Esophagus squamous epithelium (tissue), 5 donors: ENCODE measurements at regions not wholly inside any gene's neighbourhood (a gene's known extent, or its start where the extent isn't known, plus 50 kb on each side); places are given as distances from the start of the nearest gene placed in this dataset.

ENCODE experiments used
- DNase-seq: peaks from one replicate; lab custom pipeline; 2025; lab: John Stamatoyannopoulos, UW
- H3K27ac ChIP-seq, 4 donors: fragments of 200-600 bp; sonication (generic); one replicate each; pipeline ENCODE4 v1.5.1; 2016 to 2019; ENCODE audit warnings: mild to moderate bottlenecking in 1 of 4
- H3K27me3 ChIP-seq, 4 donors: fragments of 200-600 bp; sonication (generic); 1 replicate in 3 of 4; 2 replicates in 1 of 4; pipeline versions ENCODE4 v1.5.1 to v1.6.0; 2017 to 2021; ENCODE audit warnings: antibody characterized with exemption in 1 of 4
- H3K36me3 ChIP-seq, 3 donors: fragments of 200-600 bp; sonication (generic); one replicate each; pipeline ENCODE4 v1.5.1; 2016 to 2019
- H3K4me1 ChIP-seq, 3 donors: fragments of 200-600 bp; sonication (generic); one replicate each; pipeline ENCODE4 v1.5.1; 2017 to 2019
- H3K4me3 ChIP-seq, 4 donors: fragments of 200-600 bp; sonication (generic); 1 replicate in 3 of 4; 2 replicates in 1 of 4; pipeline ENCODE4 v1.5.1; 2016 to 2019; ENCODE audit warnings: mild to moderate bottlenecking in 2 of 4, moderate library complexity in 1 of 4
- H3K9me3 ChIP-seq, 3 donors: fragments of 200-600 bp; sonication (generic); one replicate each; pipeline ENCODE4 v1.5.1; 2016 to 2019
- CTCF ChIP-seq, 6 experiments: fragments of 450-650 bp in 4 of 6; fragments of 200-600 bp in 2 of 6; sonication (generic) in 2 of 6; IDR thresholded peaks; one replicate each; pipeline ENCODE4 v1.5.1; 2016 to 2019; ENCODE audit warnings: antibody characterized with exemption in 6 of 6, mild to moderate bottlenecking in 4 of 6, moderate library complexity in 4 of 6
- POLR2A ChIP-seq, 4 donors: fragments of 450-650 bp; IDR thresholded peaks; one replicate each; pipeline ENCODE4 v1.6.1; 2017; ENCODE audit warnings: antibody characterized with exemption in 4 of 4, mild to moderate bottlenecking in 4 of 4, moderate library complexity in 3 of 4
- WGBS, 2 donors: methylation state at CpG; one replicate each; pipeline ENCODE4 v1.1.5; 2018; 5-methylcytosine and 5-hydroxymethylcytosine counted together
- intact Hi-C: fragments of 100-400 bp; cut with DNase I; formaldehyde crosslinking; loops from one replicate; pipeline ENCODE4 v1.15.0; 2022
- donor health status: DM: yes; HTN: yes; CAD: no.

GRCh38 chr6:54716010-54716409 lies 130.6 kb upstream of the FAM83B start:
- Histone ChIP-seq H3K4me3 (no peak overlapping the region), H3K27me3 (no peaks in the 10 kb centered on the region), H3K4me1 (peaks cover 0 to 23% (median 2%) of the 10 kb centered on the region in 3 donors), H3K36me3 (no peaks in the 10 kb centered on the region), H3K9me3 (no peaks in the 10 kb centered on the region), H3K27ac (no peak overlapping the region)
- TF ChIP-seq CTCF (IDR thresholded peaks at IDR 0.05) (no peak), POLR2A (IDR thresholded peaks at IDR 0.05) (no peak)
- DNase-seq: no peak
- WGBS, 2 donors: 72 to 77% methylated on average over 6 of the region's 6 CpGs
- intact Hi-C loops: no loop called here

- WGBS, 2 donors: 60 to 64% methylated on average over 3 of the region's 3 CpGs
- no peaks in the 10 kb centered on the region for H3K27me3 ChIP-seq
- intact Hi-C loops: no loop called here
- TF ChIP-seq CTCF (IDR thresholded peaks at IDR 0.05) (no peak), POLR2A (IDR thresholded peaks at IDR 0.05) (no peak)
- H3K9me3 ChIP-seq: no peaks in the 10 kb centered on the region
- H3K4me1 ChIP-seq: peaks cover 0 to 30% (median 4%) of the 10 kb centered on the region in 3 donors
- H3K36me3 ChIP-seq: no peaks in the 10 kb centered on the region
- no peak for DNase-seq
- H3K4me3 ChIP-seq: no peak overlapping the region
- no peak overlapping the region for H3K27ac ChIP-seq
Measured at GRCh38 chr6:54716877-54717276, 129.7 kb upstream of the FAM83B start.

- Histone ChIP-seq H3K4me3 (peak overlapping the region in 2 of 4 donors; percentile 8 to 33), H3K36me3 (no peaks in the 10 kb centered on the region), H3K27ac (peak overlapping the region in 3 of 4 donors; percentile 34 to 74 (median 70)), H3K9me3 (no peaks in the 10 kb centered on the region), H3K27me3 (no peaks in the 10 kb centered on the region), H3K4me1 (peaks cover 0 to 34% (median 6%) of the 10 kb centered on the region in 3 donors)
- intact Hi-C loops: no loop called here
- TF ChIP-seq POLR2A (IDR thresholded peaks at IDR 0.05) (no peak), CTCF (IDR thresholded peaks at IDR 0.05) (peak; percentile 27 to 92 (median 82))
- 28% methylated on average over 5 of the region's 5 CpGs for WGBS, 2 donors
- DNase-seq: no peak
Measured at GRCh38 chr6:54717849-54718455, 128.6 kb upstream of the FAM83B start.

GRCh38 chr6:54718541-54719023 lies 128.0 kb upstream of the FAM83B start:
- Histone ChIP-seq H3K27ac (peak overlapping the region in 3 of 4 donors; percentile 34 to 74 (median 70)), H3K27me3 (no peaks in the 10 kb centered on the region), H3K4me1 (peaks cover 0 to 34% (median 6%) of the 10 kb centered on the region in 3 donors), H3K4me3 (peak overlapping the region in 2 of 4 donors; percentile 8 to 33), H3K36me3 (no peaks in the 10 kb centered on the region), H3K9me3 (no peaks in the 10 kb centered on the region)
- DNase-seq: no peak
- intact Hi-C loops: no loop called here
- 38 to 41% methylated on average over 6 of the region's 6 CpGs for WGBS, 2 donors
- no peak for TF ChIP-seq POLR2A (IDR thresholded peaks at IDR 0.05)
- TF ChIP-seq CTCF (IDR thresholded peaks at IDR 0.05): no peak

GRCh38 chr6:54719131-54719530 lies 127.4 kb upstream of the FAM83B start:
- Histone ChIP-seq H3K27me3 (no peaks in the 10 kb centered on the region), H3K9me3 (no peaks in the 10 kb centered on the region), H3K36me3 (no peaks in the 10 kb centered on the region), H3K4me1 (peaks cover 0 to 34% (median 6%) of the 10 kb centered on the region in 3 donors), H3K27ac (peak overlapping the region in 2 of 4 donors; percentile 70 to 74), H3K4me3 (no peak overlapping the region)
- intact Hi-C loops: no loop called here
- TF ChIP-seq CTCF (IDR thresholded peaks at IDR 0.05) (no peak), POLR2A (IDR thresholded peaks at IDR 0.05) (no peak)
- no peak for DNase-seq
